PC-3 (cell line): ENCODE measurements at regions not wholly inside any gene's neighbourhood (a gene's known extent, or its start where the extent isn't known, plus 50 kb on each side); places are given as distances from the start of the nearest gene placed in this dataset.

Experiments used
- EZH2phosphoT487 ChIP-seq: fragments of 300-600 bp; sonication (generic); IDR thresholded peaks from 2 replicates; pipeline ENCODE4 v1.6.1; 2018; ENCODE audit warnings: mild to moderate bottlenecking, antibody characterized with exemption, low read length, borderline replicate concordance
- TF ChIP-seq, protein P1 (sequence below): fragments of 300-600 bp; sonication (generic); conservative IDR thresholded peaks from 2 replicates; pipeline ENCODE4 v1.5.1; 2017; ENCODE audit warnings: antibody characterized with exemption, low read depth, mild to moderate bottlenecking, low read length

DNA sequence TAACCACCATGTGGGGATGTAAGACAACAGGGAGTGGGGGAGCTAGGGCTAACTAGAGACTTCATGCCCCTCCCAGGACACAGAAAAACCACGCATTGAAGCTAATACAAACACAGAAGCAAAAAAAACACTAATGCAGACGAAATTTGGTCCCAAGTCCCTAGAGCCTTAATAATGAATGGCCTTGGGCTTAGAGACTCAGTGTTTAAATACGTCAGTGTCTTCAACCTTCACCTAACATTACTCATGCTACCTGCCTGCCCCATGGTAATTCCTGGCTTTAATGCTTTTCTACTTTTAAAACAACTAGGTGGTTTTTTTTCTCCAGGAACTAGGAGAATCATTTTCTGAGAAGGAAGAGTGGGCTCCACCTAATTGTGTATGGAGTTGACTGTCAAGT lies 64.1 kb upstream of the ITSN2 start:
- TF ChIP-seq, protein P1, sequence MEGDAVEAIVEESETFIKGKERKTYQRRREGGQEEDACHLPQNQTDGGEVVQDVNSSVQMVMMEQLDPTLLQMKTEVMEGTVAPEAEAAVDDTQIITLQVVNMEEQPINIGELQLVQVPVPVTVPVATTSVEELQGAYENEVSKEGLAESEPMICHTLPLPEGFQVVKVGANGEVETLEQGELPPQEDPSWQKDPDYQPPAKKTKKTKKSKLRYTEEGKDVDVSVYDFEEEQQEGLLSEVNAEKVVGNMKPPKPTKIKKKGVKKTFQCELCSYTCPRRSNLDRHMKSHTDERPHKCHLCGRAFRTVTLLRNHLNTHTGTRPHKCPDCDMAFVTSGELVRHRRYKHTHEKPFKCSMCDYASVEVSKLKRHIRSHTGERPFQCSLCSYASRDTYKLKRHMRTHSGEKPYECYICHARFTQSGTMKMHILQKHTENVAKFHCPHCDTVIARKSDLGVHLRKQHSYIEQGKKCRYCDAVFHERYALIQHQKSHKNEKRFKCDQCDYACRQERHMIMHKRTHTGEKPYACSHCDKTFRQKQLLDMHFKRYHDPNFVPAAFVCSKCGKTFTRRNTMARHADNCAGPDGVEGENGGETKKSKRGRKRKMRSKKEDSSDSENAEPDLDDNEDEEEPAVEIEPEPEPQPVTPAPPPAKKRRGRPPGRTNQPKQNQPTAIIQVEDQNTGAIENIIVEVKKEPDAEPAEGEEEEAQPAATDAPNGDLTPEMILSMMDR: no peak
- TF ChIP-seq EZH2phosphoT487: no peak
